ENCODE measurements at regions not wholly inside any gene's neighbourhood (a gene's known extent, or its start where the extent isn't known, plus 50 kb on each side); places are given as distances from the start of the nearest gene placed in this dataset.

- intact Hi-C loops (cut with micrococcal nuclease) = no loop called here
- no peak overlapping the region for H3K4me3 Mint-ChIP-seq
- peaks cover 0 to 2% (median 0%) of the 10 kb centered on the region in 3 donors for H3K27me3 Mint-ChIP-seq (ENCODE audit: low read depth in 3 of 3)
- TF ChIP-seq CTCF (IDR thresholded peaks at IDR 0.05) = no peak
- no peaks in the 10 kb centered on the region for H3K79me2 ChIP-seq (ENCODE audit: insufficient read depth, low read length)
- peaks cover 0 to 4% (median 0%) of the 10 kb centered on the region in 7 donors for H3K9me3 Mint-ChIP-seq
- no peaks in the 10 kb centered on the region for H3K9me3 ChIP-seq (replicated peaks in 1 of 2; ENCODE audit: control insufficient read depth in 1 of 2, insufficient read depth in 1 of 2, low read length in 2 of 2)
- H3K27ac Mint-ChIP-seq = no peak overlapping the region
- no peak overlapping the region for H2AFZ ChIP-seq (ENCODE audit: insufficient read depth, low read depth, low read length, poor library complexity, severe bottlenecking)
- H3K4me3 ChIP-seq (replicated peaks in 1 of 3; ENCODE audit: low read depth in 2 of 3, low read length in 3 of 3) = no peak overlapping the region
- H3K27ac ChIP-seq (ENCODE audit: low read depth in 1 of 2, low read length in 2 of 2) = no peak overlapping the region
- H3K36me3 ChIP-seq (replicated peaks in 1 of 2; ENCODE audit: control insufficient read depth in 1 of 2, insufficient read depth in 2 of 2, low read length in 2 of 2) = no peaks in the 10 kb centered on the region
- no peaks in the 10 kb centered on the region for H4K20me1 ChIP-seq (ENCODE audit: insufficient read depth, low read length)
- WGBS (ENCODE audit: insufficient coverage) = no CpG with 5 or more reads among the region's 6 CpGs
- no peak for DNase-seq
- no peaks in the 10 kb centered on the region for H3K4me1 Mint-ChIP-seq
- H3K4me2 ChIP-seq (replicated peaks; ENCODE audit: extremely low read depth, low read length, poor library complexity, severe bottlenecking) = no peak overlapping the region
- H3K9ac ChIP-seq (ENCODE audit: insufficient read depth, low read length, poor library complexity, severe bottlenecking) = no peak overlapping the region
- no peaks in the 10 kb centered on the region for H3K4me1 ChIP-seq (ENCODE audit: control insufficient read depth in 1 of 2, insufficient read depth in 2 of 2, low read length in 2 of 2)
- H3K27me3 ChIP-seq (ENCODE audit: control insufficient read depth in 2 of 2, insufficient read depth in 2 of 2, low read length in 2 of 2) = no peaks in the 10 kb centered on the region
- H3K36me3 Mint-ChIP-seq = no peaks in the 10 kb centered on the region
These were observed 173.7 kb upstream of the ID4 start for GRCh38 chr6:19663479-19663878.

GRCh38 chr6:19664050-19664449 is 173.1 kb upstream of the ID4 start:
- H3K27me3 ChIP-seq (ENCODE audit: control insufficient read depth in 2 of 2, insufficient read depth in 2 of 2, low read length in 2 of 2) = no peaks in the 10 kb centered on the region
- no peak overlapping the region for H3K27ac ChIP-seq (ENCODE audit: low read depth in 1 of 2, low read length in 2 of 2)
- 81% methylated on average over 7 of the region's 7 CpGs for WGBS (ENCODE audit: insufficient coverage)
- no peak overlapping the region for H2AFZ ChIP-seq (ENCODE audit: insufficient read depth, low read depth, low read length, poor library complexity, severe bottlenecking)
- Mint-ChIP-seq H3K27me3 (ENCODE audit: low read depth in 3 of 3) (peaks cover 0 to 2% (median 0%) of the 10 kb centered on the region in 3 donors), H3K9me3 (peaks cover 0 to 4% (median 0%) of the 10 kb centered on the region in 7 donors), H3K4me3 (no peak overlapping the region), H3K36me3 (no peaks in the 10 kb centered on the region), H3K4me1 (no peaks in the 10 kb centered on the region), H3K27ac (no peak overlapping the region)
- H3K4me3 ChIP-seq (replicated peaks in 1 of 3; ENCODE audit: low read depth in 2 of 3, low read length in 3 of 3) = no peak overlapping the region
- no peak overlapping the region for H3K4me2 ChIP-seq (replicated peaks; ENCODE audit: extremely low read depth, low read length, poor library complexity, severe bottlenecking)
- no peak for TF ChIP-seq CTCF (IDR thresholded peaks at IDR 0.05)
- no peaks in the 10 kb centered on the region for H3K36me3 ChIP-seq (replicated peaks in 1 of 2; ENCODE audit: control insufficient read depth in 1 of 2, insufficient read depth in 2 of 2, low read length in 2 of 2)
- no peaks in the 10 kb centered on the region for H3K4me1 ChIP-seq (ENCODE audit: control insufficient read depth in 1 of 2, insufficient read depth in 2 of 2, low read length in 2 of 2)
- no peaks in the 10 kb centered on the region for H4K20me1 ChIP-seq (ENCODE audit: insufficient read depth, low read length)
- no peaks in the 10 kb centered on the region for H3K79me2 ChIP-seq (ENCODE audit: insufficient read depth, low read length)
- intact Hi-C loops (cut with micrococcal nuclease) = no loop called here
- H3K9ac ChIP-seq (ENCODE audit: insufficient read depth, low read length, poor library complexity, severe bottlenecking) = no peak overlapping the region
- no peak for DNase-seq
- H3K9me3 ChIP-seq (replicated peaks in 1 of 2; ENCODE audit: control insufficient read depth in 1 of 2, insufficient read depth in 1 of 2, low read length in 2 of 2) = no peaks in the 10 kb centered on the region

All from CD14-positive monocyte (primary cell).